Renal cortical epithelial cell (primary cell): ENCODE measurements at regions not wholly inside any gene's neighbourhood (a gene's known extent, or its start where the extent isn't known, plus 50 kb on each side); places are given as distances from the start of the nearest gene placed in this dataset.

Source experiments
- DNase-seq: peaks from one replicate; pipeline ENCODE4 v3.0.0-alpha.2; 2011; ENCODE audit warnings: low read depth

DNA sequence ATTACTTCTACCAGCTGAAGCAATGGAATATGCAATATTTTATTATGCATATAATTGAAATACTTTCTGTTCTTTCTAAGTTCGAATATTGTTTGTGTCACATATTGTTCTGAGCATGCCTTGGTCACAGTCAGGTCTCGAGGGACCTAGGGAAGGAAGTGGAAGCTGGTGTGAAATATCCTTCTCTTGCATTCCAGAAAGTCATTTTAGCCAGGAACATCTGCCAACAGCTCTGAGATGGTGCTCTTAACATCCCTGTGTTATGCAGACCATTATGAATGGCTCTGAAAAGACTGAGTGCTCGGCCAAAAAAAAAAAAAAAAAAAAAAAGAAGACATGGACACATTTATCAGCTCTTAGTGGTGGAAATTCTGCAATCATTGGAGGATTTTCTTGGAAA lies 132.7 kb upstream of the JAG1 start:
- DNase-seq: no peak

DNA sequence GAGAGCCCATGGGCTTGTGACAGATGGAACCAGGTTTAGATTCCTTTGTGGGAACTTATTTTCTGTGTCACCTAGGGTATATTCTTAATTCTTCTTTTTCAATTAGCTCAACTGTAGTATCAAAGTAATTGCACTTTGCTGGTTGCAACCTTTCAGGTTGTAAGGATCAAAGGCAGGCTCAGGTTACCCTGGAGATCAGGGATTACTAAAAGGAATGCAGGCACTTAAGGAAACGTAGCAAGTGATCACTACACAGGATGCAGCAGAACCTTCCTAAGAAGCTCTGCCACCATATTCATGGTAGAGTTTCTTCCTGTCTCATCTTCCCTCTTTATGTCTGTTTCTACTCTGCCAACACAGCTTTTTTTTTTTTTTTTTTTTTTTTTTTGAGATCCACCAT lies 133.2 kb upstream of the JAG1 start:
- DNase-seq: no peak

DNA sequence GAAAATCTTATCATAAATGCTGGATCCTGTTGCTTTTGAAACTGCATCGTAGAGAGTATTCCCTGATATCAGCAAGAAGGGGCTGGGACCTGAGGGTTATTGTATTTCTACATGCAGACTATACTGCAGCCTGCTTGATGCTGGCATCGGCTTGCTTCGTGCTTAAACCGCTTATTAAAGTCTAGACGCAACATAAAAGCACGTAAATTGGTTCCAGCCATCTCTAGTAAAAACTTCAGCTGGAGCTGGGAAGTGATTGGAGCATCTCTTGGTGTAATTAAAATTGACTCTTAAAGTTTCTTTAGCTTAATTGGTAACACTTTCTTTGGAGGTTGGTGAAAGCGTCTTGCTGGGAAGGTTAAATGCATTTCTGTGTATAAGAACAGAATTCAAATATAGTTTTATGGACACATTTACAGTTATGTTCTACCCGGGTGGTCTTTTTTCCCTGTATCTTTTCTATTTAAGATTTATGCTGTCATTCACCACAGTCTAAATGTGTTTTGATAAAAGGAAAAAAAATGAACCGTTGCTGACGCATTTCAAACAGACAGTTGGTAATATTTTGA lies 139.0 kb upstream of the JAG1 start:
- DNase-seq: no peak

DNA sequence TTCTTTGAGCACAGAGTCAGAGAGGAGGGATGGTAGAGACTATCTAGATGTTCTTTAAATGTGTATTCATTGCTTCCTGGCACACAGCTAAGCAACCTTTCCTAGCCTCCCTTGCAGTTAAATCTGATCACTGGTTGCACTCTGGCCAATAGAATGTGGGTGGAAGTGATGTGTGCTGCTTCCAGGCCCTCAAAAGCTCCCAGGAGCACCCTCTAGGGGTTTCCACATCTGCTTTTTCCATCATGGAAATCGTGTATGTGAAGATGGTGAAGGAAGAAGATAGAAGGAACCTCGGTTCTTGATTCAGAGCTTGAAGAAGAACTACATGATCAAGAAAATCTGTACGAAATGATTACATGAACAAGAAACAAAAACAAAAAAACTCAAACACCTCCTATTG lies 149.8 kb upstream of the JAG1 start:
- DNase-seq: no peak

DNA sequence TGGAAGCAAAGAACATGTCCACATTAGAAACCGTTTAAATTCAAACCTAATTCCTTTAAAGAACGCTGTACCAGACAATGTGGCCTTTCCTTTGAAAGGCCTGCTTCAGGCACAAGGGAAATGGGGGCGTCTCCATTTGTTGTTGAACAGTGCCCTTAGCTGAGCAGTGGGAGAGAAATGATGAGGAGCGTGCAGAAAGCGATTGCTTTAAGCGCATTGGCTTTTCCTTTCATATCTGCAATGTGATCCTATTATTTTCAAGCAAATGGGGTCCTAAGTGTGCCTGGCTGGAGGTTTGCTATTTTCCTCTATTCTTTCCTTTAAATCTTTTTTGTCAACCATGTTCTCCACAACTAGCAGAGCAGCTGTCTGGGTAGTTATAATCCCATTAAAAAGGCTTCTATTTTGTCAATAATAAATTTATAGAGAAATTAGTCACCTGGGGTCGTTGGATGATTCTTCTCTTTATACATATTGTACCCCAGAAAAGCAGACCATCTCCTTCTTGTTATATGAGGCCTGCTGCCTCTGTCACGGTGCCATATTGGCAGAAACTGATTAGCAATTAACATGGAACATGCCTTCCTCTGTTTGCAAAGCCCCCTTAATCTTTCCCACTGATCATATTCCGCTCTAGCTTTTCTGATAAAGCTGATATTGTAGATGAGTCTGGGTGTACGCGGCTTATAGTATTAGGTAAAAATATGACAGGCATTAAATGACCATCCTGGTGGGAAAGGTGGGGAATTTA lies 151.1 kb upstream of the JAG1 start:
- DNase-seq: no peak

DNA sequence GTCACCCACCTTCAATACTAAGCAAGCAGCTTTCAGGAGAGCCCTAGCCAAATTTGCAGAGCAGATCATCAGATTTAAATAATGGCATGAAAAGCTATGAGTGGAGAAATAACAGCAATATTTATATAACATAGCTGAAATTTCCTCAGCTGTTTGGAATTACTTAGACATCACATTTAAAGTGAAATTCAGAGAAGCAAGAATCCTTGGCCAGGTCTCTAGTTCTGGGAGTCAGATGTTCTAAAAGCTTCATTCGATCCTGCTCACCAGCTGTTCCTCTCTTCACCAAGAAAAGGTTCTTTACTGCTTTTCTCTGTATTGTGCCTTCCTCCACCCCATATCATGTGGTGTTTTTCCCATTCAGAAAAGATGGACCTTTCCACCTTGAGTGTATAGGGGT lies 152.3 kb upstream of the JAG1 start:
- no peak for DNase-seq

DNA sequence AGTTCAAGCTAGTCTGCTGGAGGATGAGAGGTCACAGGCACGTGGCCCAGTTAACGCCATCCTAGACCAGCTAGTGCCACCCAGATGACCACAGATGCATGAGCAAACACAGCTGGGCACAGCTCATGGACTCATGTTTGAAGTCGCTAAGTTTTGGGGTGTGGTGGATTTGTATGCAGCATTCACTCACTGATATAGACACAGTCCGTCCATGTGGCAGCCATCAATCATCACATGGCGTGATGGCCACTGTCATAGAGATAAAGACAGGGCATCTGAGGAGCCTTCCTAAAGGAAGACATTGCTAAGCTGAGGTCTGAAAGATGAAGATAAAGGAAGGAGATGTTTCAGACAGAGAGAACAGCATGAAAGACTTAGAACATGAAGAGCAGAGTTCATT lies 154.4 kb upstream of the JAG1 start:
- DNase-seq: no peak

DNA sequence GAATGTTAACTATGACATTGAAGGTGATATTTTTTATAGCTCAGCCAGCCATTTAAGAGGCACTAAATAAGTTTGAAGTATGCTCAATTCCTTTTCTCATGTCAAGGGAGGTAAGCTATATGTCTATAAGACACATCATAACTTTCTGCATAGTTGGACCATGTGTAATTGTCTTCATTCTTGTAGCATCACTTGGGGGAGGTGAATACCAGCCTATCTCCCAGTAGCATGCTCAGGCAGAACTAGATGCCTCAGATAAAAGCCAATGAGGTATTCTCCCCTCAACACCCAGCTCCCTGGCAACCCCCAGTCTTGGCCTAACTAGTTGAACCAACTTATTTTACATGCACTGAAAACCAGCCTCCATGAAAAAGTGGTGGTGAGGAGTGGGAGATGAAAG lies 158.3 kb upstream of the JAG1 start:
- no peak for DNase-seq

DNA sequence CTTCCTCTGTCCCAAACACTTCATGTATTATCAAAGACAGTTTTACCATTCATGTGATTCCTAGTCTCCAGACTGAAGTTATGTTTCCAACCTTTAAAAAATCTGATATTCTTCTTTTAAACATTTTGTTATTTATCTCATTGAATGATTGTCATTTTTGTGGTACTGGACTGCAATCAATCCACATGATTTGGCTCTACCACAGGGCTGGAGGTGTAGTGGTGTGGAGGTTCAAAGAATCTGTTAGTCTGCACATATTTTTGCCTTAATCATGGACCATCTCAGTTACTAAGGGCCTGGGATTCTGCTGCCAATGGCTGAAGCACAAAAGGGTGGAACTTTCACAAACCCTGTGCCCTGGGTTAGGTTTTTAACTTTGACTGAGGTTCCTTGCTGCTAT lies 164.1 kb upstream of the JAG1 start:
- no peak for DNase-seq

DNA sequence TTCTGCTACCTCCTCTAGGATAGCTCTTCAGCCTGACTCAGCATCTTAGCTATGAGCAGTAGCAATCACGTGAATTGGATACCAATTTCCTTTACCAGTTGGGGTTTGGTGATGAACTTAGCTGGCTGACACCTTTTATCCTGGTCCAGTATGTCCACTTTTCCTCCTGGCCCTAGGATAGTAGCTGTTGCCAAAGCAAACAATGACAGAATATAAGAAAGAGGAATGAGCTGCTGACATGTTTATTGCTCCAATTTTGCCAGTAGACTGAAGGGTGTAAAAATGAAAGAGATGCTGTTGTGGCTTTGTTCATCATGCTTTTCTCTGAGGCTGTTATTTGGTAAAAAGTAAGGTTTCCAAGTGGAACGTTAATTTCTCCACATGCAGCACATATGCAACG lies 168.3 kb upstream of the JAG1 start:
- DNase-seq: no peak

DNA sequence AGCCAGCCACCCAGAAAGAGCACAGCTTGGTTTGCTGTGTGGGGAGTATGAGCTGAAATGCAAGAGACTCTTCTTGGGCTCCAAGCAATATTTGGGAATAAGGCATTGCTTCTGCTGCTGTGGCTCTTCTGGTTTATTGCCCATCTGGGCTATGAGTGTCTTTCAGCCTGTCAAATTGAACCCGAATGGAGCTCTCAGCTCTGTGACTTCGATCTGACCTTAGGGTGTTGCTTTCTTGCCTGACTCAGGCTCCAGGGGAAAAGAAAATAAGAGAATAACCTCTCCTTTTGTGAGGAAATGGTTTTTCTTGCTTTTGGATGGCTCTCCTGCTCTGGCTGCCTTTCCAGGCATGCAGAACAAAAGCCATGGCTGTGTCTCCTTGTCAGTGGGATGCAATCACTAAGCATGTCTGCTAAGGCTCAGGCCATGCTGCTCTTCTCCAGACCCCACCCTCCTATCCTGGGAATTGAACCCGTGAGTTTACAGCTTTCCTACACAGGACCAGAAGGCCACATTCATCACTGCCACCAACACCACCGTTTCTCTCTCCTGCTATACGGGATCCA lies 169.4 kb upstream of the JAG1 start:
- DNase-seq: no peak

DNA sequence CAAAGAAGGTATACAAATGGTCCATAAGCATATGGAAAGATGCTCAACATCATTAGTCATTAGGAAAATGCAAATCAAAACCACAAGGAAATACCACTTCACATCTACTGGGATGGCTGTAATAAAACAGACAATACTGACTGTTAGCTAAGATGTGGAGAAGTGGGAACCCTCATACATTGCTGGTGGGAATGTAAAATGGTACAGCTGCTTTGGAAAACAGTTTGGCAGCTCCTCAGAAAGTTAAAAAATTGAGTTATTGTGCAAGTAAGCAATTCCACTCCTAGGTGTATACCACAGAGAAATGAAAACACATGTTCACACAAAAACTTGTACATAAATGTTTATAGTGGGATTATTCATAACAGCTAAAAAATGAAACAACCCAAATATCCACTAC lies 173.0 kb upstream of the JAG1 start:
- DNase-seq: no peak

DNA sequence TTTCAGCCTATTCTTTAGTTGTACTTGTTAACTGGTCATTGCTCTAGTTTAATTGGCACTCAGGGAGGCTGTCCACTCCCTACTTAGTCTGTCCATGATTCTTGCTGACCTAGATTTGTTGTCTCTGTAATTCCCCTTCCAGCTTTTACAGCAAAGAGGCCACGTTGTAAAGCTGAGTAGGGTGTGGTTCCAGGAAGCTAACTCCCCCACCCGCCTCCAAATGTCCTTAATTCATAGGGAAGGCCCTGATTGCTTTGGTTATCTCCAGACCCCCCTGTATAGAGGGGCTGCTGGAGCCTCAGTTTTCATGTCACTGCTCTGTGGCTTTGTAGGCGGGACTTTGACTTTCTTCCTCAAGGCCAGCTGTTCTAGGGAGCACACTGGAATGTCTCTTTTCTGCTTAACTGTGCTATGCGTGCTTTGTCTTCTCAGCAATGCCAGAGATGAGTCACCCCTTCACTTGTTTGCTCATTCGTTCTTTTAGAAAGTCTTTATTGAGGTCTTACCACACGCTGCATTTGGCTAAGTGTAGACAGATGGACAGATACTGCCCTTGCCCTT lies 175.1 kb upstream of the JAG1 start:
- DNase-seq: peak; percentile 94

DNA sequence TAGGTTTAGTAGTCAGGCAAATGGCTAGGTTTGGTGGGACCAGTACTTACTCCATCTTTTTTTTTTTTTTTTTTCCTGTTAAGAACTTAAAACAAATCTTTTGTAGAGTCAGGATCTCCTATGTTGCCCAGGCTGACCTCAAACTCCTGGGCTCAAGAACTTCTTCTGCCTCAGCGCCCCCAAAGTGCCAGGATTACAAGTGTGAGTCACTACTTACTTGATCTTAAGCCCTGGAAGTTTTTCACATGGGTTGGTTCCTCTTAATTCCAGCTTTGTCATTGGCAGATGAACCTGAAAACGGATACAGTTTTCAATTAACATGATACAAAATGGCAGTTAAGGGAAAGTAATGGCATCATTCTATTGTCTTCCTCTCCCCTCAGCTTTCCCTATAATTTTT lies 179.4 kb upstream of the JAG1 start:
- peak; percentile 69 for DNase-seq

DNA sequence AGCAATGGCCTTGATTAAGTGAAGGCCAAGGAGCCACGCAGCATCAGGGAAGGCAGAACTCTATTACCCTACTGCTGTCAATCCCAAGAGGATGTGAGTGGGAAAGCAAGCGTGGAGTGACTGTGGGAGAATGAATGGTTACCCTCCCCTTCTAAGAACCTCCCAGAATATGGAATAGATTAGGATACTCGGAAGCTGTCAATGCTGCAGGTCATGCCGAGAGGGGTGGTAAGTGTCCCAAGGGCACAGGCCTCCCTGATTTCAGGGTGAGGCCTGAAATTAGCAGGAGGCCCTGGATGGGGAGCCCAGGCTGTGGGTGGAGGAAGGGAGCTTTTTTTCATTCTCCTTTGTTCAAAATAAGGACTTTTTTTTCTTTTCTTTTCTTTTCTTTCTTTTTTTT lies 179.9 kb upstream of the JAG1 start:
- DNase-seq: no peak

DNA sequence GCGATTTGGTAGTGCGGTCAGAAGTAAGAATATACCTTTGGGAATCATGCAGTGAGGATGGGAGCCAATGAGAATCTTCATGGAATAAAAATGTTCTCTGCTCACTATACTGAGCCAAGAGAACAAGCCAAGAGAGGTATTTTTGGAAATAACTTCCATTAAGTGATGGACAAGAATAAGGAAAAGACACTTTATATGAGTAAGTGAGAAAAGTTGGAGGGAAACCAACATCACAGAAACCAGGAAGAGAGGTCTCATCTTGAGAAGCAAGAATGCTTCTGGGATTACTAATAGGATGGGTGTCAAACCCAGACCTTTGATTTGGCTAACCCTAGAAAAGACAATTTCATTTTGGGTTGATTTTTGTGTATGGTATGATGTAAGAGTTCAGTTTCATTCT lies 181.2 kb upstream of the JAG1 start:
- DNase-seq: no peak

DNA sequence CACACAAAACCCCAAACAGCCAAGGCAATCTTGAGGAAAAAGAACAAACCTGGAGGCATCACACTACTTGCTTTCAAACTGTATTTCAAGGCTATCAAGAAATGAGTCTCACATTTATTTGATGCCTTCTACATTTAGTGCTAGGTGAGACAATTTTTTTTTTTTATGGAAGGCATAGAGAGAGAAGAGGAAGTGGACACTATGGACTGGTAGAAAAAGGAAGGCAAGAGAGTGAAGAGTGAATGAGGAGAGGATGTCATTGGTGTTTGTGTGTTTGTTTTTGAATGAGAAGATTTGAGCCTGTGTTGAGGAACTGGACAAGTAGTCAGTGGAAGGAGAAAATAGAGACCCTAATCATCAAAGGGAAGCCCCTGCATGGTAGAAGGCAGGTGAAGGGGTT lies 182.0 kb upstream of the JAG1 start:
- DNase-seq: no peak

DNA sequence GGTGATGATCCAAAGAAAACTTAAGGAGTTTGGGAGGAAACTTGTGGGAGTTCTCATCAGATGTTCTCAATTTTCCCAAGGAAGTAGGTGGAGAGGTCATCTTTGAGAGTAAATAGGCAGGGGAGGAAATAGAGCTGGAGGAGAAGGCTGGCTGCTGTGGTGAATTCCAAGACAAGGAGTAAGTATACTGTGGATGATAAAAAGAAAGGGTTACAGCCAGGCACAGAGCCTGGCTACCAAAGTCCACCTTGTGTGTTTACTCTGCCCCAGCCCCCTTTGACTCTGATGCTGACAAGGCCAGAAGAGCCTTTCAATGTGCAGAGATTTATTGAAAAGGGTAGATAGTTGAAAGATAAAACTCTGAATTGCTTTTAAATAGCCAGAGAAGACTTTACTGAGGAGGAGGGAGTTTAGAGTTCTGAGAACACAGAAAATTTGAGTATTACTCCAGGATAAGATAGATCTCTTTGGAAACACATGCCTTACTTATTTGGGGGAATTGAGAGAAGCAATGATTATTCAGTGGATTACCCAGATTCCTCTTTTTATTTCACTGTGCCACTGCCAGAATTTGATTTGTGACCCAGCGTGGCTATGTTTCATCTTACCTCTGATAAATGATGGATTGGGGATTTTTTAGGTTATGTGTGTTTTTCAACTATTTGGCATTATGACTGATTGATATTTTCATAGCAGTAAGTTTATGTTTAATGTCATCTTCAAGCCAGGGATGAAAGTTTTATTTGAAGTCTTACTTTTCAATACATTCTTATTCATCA lies 182.6 kb upstream of the JAG1 start:
- DNase-seq: peak; percentile 38

DNA sequence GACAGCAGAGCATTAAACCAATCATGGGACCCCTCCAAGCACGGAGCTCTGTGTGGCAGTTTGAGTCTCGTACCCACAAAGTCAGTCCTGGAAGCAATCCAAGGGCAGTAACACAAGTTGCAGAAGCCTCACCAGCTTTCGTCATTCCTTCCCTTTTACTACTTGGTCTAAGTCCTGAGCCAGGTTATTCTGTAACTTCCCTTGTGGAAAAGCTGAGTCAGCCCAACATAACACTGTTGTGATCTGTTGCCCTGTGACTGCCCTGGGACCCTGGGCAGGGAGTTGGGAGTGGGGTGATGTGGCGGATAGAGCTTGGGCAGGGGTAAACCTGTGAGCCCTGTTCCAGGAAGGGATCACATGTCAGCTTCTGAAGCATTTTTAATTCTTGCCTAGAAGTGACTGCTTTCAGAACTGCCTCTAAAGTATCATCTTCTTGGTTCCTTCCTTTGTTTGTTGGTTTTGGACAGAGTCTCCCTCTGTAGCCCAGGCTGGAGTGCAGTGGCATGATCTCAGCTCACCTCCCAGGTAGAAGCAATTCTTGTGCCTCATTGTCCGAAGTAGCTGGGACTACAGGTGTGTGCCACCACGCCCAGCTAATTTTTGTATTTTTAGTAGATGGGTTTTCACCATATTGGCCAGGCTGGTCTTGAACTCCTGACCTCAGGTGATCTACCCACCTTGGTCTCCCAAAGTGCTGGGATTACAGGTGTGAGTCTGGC lies 183.7 kb upstream of the JAG1 start:
- peak; percentile 100 for DNase-seq

DNA sequence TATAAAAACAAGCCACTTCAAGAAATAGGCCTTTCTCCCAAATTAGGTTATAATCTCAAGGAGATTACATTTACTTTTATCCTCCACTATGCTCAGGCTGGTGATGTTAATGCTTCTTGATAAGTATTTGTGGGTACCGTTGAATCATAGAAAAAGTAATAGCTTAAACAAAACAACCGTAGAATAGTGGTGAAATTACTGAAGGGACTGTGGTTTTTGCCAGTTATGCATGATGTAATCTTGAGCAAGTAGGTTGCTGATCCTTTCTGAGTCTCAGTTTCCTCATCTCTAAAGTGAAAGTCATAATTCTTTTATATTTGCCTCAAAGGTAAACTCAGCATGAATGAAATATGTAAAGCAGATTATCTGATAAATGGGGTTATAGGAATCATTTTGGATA lies 187.3 kb upstream of the JAG1 start:
- DNase-seq: peak; percentile 90

DNA sequence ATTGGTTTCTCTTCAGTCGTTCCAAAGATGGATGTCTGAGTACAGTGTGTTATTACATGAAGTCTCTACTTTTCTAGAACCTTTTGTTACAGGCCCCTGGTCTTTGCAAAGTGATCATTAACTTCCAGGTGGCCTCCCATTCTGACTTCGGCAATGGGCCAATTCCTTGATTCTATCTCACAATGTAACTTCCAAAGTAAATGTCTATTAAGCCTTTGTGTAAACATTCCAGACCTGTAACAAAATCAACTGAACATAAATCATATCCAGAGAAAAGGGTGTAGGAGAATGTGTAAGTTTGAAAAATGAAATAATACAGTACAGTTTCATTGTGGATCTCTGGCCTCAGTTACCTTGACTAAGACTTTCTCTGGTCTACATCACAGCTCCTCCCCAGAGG lies 187.8 kb upstream of the JAG1 start:
- DNase-seq: peak; percentile 42
